HG03469 (cell line): ENCODE measurements at regions not wholly inside any gene's neighbourhood (a gene's known extent, or its start where the extent isn't known, plus 50 kb on each side); places are given as distances from the start of the nearest gene placed in this dataset.
"Not testable (repeated sequence)": the region's sequence is repeated elsewhere in the genome, so short reads cannot be mapped to it uniquely, and the experiment has no call there.

Experiments
- ATAC-seq: cut with Tn5 transposase; IDR thresholded peaks from one replicate; pipeline ENCODE4 v1.9.1; 2021; ENCODE audit warnings: mild to moderate bottlenecking, moderate library complexity, moderate number of reproducible peaks; ENCODE audit not compliant: unreplicated experiment

GRCh38 chr6:76790045-76790796 lies 673.1 kb downstream of the HTR1B start:
- no peak for ATAC-seq

- no peak for ATAC-seq
Measured at GRCh38 chr6:76789580-76789979, 673.7 kb downstream of the HTR1B start.

GRCh38 chr6:76788155-76788554 lies 675.1 kb downstream of the HTR1B start:
- no peak for ATAC-seq

- no peak for ATAC-seq
Measured at GRCh38 chr6:76779068-76779467, 684.2 kb downstream of the HTR1B start.

- ATAC-seq = no peak
Measured at GRCh38 chr6:76776876-76777275, 686.4 kb downstream of the HTR1B start.

- ATAC-seq = no peak
Measured at GRCh38 chr6:76774781-76775384, 688.4 kb downstream of the HTR1B start.

- ATAC-seq = no peak
Measured at GRCh38 chr6:76772951-76773350, 690.3 kb downstream of the HTR1B start.

- ATAC-seq = no peak
Measured at GRCh38 chr6:76771059-76771634, 692.1 kb downstream of the HTR1B start.

GRCh38 chr6:76770281-76770680 lies 693.0 kb downstream of the HTR1B start:
- no peak for ATAC-seq

GRCh38 chr6:76768556-76768955 lies 694.7 kb downstream of the HTR1B start:
- ATAC-seq = no peak

GRCh38 chr6:76764057-76764456 lies 691.6 kb upstream of the IMPG1 start:
- ATAC-seq = no peak

- ATAC-seq = no peak
Measured at GRCh38 chr6:76752841-76753240, 680.4 kb upstream of the IMPG1 start.

- not testable (repeated sequence) for ATAC-seq
Measured at GRCh38 chr6:76745388-76745787, 672.9 kb upstream of the IMPG1 start.

GRCh38 chr6:76744151-76744720 lies 671.8 kb upstream of the IMPG1 start:
- ATAC-seq = not testable (repeated sequence)

- ATAC-seq = no peak
Measured at GRCh38 chr6:76742919-76743318, 670.5 kb upstream of the IMPG1 start.

- no peak for ATAC-seq
Measured at GRCh38 chr6:76719449-76719848, 647.0 kb upstream of the IMPG1 start.

- ATAC-seq = no peak
Measured at GRCh38 chr6:76708641-76709331, 636.3 kb upstream of the IMPG1 start.

- no peak for ATAC-seq
Measured at GRCh38 chr6:76707630-76708029, 635.2 kb upstream of the IMPG1 start.

- no peak for ATAC-seq
Measured at GRCh38 chr6:76706631-76707030, 634.2 kb upstream of the IMPG1 start.

GRCh38 chr6:76706086-76706485 lies 633.6 kb upstream of the IMPG1 start:
- no peak for ATAC-seq

- ATAC-seq = no peak
Measured at GRCh38 chr6:76703786-76704185, 631.3 kb upstream of the IMPG1 start.
